ENCODE measurements at regions not wholly inside any gene's neighbourhood (a gene's known extent, or its start where the extent isn't known, plus 50 kb on each side); places are given as distances from the start of the nearest gene placed in this dataset.

DNA sequence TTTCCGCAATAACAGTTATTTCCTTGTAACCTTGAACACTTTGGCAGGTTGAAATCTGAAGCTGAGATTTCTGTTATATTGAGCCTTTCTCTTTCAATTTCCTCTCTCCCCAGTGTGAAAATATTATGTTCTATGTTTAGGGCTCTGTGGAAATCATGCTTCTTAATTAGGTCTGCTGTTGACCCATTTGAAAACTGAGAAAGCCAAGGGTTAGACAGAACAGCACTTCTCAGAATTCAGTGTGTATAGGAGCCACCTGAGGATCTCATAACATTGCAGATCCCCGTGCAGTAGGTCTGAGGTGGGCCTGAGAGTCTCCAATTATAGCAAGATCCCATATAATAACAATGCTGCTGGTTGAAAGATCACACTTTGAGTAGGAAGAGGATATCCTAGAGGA lies 230.2 kb upstream of the NT5C1B start:
- no peak for DNase-seq

DNA sequence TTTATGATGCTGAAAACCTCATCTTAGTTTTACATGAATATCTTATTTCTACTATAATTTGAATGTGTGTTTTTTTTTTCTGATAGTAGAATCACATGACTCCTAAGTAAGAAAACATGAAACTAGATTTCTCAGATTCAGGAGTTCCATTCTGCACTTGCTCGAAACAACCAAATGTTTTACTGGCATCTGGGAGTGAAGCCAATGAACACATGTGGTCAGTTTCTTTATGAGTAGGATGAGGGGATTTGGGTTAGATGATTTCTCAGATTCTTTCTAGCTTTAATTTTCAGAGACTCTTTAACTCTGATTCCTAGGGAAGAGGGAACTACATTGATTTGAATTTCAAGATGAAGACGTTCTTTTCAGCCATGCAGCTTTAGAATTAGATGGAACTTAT lies 225.0 kb upstream of the NT5C1B start:
- no peak for DNase-seq

DNA sequence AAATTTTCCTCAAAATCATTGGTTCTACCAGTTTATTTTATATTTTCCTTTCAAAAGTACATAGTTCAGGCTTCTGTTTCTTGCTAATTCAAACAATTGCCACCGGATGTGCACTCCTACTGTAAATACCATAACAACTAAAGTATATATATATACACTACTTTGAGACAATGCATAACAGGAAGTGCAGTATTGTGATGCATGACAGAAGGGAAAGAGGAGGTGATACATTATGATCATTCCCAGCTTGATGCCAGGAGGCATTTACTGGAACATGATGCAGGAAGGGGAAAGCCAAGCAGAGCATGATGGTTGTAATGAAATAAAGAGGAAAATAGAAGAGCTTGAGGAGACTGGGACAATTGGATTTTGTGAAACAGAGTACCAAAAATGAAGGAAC lies 215.2 kb upstream of the NT5C1B start:
- DNase-seq = no peak

DNA sequence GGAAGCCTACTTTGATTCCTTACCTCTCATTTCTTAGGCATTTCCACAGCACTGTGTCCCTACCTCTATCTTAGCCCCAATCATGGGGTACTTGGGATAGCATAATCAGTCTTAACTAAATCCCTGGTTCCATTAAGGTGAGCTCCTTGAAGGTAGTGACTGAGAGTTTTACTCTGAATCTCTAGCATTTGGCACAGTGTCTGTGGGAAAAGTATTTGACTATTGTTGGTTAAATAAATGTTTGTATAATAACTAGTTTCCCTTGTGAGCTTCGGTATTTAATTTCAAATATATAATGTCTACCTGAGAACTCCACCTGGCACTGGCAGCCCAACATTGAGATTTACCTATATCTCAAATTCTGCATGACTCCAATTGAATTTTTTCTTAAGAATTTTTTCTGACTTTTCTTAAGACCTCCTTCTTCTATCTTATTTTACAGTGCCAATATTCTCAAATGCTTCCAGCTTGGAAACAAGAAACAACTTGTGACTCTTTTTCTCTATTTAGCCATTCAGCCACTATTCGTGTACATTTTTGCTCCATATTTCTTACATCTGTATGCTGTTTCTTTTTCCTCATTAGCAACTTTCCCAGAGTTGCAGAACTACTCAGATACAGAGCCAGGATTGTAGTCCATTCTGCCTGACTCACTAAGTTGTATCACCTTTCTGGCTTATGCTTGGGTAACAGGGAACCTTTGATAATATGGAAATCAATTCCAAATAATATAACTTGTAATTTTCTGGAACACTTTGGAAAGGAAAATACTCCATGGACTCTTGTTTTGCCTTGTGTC lies 214.0 kb upstream of the NT5C1B start:
- DNase-seq = no peak

DNA sequence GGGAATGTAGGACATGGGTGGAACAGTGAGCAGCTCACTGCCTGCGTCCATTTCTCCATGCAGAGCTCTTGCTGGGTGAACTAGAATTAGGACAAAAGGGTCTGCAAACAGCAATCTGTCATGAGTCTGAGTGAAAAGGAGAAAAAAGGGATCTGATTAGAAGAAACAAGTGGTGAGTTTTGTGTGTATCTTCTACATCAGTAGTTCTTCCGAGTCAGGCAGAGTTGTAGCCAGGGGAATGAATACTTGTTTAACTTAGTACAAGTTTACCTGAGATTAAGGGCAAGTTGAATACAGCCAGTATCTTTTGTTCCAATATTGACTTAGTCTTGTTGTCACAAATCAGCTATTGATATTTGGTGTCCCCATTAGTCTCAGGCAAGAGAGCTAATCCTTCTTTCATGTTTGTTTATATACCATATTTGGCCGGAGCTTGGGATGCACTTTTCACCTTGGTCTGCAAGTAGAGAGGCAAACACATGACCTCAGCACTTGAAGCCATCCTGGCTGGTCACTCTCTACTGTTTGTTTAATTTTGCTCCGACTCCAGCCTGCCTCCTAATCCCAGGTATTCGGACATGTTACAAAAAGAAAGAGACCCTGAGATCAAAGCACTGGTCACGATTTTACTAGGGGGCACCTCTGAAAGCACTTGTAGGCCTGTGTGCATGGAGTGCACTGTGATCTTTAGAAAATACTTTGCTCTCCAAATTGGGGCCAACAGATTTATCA lies 211.0 kb upstream of the NT5C1B start:
- DNase-seq = no peak

DNA sequence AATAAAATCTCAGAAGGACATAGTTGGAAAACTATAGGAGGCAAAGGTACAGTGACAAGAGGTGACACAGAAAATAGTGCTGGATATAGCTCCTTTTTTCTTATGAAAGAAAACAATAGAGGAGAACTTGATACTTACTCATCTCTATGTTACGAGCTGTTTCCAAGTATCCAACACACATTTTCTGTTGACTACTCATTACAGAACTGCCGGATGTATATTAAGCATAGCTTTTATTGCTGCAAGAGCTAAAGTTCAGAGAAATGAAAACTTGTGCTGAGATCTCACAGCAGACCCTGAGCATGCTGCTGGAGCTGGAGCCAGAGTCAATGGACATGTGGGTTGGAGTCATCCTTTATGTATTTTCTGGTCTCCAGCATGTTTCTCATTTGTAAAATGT lies 210.0 kb upstream of the NT5C1B start:
- no peak for DNase-seq

DNA sequence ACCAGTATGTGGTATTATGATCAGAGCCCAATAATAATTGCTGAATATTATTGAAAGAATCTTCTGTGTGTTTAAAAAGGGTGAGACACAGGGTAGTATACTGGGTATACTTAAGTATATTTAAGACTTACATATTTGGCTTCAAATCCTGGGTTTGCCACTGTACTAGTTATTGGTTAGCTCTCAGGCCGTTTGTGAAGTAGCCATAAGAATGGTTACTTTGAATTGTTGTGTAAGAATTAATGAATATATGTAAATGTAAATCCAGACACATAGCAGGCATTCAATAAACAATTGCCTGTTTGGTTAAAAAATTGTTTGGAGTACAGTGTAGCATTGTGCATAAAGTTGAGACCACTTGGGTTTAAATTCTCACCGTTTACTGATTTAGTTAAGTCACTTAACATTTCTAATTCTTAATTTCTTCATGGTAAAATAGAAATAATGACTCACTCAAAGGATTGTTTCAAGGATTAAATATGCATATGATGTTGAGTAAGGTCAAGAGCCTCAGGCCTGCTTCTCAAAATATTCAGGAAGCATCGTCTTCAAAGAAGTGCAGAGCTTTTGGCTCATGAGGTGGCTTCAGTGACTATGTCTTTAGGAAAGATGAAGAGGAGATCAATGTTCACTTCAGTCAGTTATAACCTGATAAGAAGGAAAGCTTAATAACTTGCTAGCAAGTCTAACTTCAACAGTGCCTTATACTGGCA lies 207.9 kb upstream of the NT5C1B start:
- no peak for DNase-seq

DNA sequence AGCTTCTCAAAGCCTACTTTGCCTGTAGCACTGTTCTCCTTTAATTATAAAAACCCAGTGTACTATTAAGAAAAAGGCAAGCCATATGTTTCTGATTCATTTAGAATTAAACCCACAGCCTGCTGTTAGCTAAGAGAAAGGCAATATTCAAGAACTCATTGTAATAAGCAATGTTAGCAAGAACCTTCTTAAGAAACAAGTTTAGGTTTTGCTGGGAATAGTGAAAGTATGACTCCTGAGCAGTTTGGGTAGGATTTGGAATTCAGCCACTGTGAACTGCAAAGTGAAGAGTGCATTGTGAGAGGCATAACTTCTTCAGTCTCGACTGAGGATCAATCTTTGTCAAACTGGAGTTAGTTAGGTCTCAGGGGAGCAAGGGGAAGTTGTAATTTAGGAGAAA lies 206.5 kb upstream of the NT5C1B start:
- no peak for DNase-seq

DNA sequence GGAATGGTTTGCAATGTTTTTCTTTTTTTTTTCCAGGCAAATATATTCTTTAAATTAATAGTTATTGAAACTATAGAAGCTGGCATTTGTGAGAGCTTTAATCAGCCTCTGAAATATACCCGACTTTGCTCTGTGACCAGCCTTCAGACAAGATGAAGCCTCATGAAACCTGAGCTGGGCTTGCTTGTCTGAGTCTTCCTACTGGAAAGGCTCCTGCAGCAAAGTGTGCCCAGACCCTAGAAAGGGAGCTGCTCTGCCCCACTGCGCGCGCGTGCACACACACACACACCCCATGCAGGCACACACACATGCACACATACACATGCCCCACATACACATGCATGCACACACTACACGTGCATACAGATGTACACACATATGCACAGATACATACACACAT lies 203.3 kb upstream of the NT5C1B start:
- no peak for DNase-seq

DNA sequence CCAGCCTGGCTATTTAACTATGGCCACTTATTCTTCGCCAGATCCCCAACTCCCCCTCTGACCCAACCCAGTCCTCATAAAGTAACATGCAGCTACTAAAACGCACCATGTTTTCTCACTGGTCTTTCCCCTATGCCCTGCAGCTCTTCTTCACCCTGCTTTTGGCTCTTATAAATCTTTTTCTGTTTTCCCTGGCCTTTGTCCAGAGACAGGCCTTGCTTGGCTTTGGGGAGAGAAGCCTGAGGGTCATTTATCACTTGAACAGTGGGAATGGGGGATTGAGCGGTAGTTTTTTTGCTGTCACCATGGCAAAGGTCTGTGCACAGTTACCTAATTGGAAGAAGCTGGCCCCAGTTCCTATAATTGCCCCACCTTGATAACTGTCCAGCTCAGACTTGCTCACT lies 202.9 kb upstream of the NT5C1B start:
- DNase-seq = no peak

DNA sequence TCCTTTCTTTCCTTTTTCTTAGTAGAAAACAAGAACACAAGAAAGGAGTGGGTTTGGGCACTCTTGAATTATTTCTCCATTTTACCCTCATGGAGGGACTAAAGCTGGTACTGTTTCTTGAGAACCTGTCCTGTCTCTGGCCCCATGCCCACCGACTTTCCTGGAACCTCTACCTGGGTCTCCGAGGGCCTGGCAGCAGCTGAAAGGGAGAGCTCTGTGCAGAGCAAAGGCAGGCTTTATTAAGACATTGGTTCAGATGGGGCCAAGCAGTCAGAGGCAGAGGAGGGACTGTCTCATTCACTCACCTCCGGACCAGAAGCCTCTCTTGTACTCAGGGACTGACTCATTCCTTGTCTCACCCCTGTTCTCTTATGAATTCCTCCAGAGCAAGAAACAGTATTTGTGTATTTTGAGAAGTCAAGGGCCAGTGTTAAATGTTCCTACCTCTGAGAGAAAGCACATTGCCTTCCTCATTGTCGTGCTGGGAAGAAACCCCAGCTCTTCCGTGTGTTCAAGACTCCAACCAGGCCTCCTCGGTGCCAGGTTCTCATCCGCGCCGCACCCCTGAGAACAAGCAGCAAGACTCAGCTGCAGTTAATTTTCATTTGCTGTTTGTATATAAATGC lies 201.9 kb upstream of the NT5C1B start:
- DNase-seq = no peak

DNA sequence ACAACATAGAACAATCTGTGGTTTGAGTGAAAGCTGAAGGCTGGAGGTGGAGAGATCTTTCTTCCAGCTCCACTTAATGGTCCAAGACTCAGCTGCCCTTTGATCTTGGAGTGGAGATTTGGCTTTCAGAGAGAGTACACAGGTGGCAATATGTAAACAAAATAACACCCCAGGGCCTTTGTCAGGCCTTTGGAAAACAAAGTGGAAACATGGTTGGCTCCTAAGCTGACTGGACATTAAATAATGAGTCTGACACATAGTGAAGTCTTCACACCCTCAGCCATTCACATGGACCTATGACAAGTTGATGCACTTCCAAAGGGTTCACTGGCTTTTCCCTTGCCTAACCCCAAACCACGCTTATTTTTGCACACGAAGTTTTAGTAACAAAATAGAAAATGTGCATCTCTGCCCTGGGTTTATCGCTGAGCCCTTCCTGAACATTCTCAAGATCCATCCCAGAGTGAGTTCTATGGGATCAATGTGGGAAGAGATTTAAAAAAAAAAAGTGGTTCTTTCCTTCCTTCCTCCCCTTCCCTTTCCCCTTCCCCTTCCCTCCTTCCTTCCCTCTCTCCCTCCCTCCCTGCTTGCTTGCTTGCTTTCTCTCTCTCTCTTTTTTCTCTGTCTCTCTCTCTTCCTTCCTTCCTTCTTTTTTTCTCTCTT lies 201.3 kb upstream of the NT5C1B start:
- no peak for DNase-seq

DNA sequence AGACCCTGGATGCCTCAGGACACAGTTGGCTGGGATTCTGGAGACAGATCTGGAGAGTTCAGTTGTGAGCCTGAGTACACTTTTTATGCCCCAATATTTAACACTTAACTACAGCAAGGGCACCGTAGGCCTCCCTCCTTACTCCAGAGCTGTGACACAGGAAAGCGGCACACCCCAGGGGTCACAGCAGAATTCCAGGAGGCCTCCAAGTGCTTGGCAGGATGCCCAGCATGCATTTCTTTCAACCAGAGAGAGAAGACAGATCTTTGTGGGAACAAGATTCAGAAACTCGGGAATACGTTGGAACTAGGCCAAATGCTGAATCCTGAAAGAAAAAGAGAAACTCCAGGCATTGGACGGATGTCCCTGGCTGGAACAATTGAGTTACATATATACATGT lies 199.2 kb upstream of the NT5C1B start:
- no peak for DNase-seq

DNA sequence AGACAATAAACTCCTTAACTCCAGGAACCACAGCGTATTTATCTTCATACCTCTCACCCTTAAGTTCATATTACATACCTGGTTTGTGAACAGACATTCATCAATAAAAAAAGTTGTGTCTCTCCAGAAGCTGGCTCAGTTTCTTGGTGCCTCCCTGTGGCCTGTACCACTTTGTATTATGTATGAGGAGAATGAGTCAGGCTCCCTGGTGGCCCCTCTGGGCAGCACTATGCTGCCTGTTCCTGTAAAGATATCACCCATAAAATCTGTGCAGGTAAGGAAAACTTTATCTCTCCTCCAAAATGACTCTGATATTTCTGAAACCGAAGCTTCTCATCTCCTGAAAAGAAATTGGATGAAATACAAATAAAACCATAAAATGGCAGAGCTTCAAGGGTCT lies 198.4 kb upstream of the NT5C1B start:
- no peak for DNase-seq

DNA sequence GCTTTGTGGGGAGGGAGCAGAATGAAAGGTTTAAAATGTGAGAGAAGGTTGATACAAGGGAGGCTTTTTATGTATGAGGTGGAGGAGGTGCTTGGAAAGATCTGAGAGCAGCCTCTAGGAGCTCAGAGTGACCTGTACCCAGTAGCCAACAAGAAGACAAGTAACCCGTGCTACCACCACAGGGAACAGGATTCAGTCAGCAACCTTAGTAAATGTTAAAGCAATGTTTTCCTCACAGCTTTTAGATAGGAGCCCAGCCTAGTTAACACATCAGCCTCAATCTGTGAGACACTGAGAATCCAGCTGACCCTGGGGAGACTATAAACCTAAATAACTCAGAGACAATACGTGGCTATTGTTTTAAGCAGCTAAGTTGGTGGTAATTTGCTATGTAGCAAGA lies 194.9 kb upstream of the NT5C1B start:
- DNase-seq = no peak

DNA sequence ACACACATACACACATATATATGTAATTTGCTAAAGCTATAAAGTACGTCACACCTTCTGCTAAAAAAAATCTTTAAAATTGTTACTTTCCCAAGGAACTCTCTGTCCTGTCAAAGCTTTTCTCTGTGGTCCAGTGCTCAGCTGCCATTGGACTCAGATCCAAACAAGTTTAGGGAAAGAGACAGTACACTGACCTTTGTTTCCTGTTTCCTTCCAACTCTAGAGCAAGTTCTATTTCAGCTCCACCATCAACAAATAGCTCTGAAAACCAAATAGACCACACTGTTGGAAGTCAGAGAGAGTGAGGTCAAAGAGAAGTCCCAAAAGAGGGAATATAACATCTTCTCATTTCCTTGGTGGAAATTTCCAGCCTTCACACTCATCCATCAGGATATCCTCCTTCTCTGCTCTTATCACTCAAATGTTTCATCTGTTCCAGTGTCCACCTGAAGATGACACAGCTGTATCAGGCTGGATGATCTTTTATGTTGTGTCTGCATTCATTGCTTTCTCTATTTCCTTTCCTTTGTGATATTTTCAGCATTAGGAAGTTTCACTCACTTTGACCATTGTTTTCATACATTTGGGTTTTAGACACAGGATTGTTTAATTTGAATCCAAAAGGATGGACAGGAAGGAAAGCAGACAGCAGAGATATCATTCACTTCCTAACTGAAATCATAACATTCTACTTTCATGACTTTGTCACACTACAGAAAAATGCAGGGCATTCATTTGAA lies 192.3 kb upstream of the NT5C1B start:
- no peak for DNase-seq

DNA sequence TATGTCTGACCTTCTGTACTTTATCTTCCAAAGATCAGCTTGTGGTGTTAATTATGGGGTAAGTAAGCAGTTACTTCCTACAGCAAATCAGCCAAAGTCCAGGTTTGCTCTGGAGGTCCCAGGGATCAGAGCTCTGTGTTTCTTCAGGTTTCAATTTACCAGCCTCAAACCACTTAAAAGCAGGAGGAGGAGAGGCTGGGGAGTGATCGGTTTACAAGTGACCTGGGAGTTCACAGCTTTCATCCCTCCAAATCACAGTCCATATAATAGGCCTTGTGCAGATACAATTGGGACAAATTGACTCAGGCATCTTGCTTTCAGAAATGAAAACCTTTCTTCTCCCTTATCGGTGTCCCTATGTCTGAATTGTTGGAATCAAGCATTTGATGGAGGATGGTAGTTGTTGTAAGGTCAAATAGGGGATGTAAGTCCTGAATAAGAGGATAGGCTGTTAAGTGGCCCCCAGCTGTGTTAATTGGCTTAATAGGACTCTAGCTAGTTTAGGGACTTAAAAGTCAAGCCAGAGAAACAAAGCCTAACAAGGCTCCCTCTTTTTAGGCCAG lies 188.0 kb upstream of the NT5C1B start:
- DNase-seq = no peak

DNA sequence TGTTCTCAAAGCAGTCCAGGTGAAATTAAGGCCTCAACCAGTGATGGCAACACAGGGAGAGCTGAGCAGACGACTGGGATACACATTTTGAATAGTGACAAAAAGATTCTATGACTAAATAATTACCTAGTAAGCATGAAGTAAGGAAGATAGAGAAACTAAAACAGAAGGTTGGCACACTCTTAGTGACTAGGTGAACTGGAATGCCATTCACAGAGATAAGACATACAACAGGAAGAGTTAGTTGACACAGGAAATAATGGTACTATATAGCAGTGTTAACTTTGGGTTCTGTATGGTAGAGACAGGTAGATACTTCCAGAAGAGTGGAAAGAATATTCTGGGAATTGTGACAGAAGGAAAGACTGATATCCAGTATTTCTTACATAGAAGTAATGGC lies 181.8 kb upstream of the NT5C1B start:
- DNase-seq = no peak

DNA sequence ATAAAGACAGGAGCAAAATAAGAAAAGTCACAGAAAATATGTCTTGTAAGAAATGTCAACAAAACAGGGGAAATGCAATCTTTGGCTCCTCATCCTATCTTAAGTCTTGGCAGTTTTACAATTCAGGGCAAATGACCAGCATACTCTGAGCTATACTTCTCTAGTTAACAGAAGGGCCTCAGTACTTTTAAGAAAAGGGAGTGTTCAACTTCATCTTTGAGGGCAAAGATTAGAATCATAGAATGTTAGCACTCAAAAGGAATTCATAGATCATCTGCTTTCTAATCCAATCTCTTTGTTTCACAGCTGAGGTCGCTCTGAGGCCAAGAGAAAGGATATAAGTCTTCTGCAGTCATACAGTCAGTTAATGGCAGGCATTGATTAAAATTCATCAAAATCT lies 174.0 kb upstream of the NT5C1B start:
- DNase-seq = no peak

DNA sequence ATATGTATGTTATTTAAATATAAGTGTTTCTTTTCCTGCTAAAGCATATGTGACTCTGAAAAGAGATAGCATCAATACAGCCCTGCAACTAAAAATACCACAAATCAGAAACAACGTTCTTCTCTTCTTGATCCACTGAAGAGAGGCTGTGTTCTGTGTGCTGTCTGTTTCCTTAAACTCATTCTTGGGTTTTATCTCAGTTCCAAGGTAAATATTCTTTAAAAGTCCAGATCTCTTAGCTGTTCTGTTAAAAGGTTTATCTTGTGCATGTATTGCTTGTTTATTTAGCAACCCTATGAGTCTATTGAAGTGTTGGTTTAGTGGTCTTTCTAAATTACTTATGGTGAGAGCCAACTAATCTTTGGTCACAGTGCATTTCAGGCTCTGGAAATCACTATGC lies 173.3 kb upstream of the NT5C1B start:
- DNase-seq = no peak

DNA sequence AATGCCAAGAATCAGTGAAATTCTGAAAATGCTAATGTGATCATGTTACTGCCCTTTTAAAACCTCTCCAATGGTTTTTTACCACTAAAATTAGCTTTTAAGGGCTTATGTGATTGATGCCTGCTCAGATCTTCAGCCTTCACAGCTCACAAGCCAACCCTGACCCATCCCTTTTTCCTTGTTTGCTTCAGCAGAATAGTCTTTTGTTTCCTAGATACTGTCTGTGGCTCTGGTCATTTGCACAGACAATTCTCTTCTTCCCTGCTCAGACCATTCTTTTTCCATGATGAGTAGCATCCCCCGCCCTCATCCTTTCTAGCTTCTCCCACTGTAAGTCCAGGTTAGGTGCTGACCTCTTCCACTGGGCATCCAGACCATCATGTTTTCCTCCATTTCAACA lies 164.9 kb upstream of the NT5C1B start:
- DNase-seq = no peak

DNA sequence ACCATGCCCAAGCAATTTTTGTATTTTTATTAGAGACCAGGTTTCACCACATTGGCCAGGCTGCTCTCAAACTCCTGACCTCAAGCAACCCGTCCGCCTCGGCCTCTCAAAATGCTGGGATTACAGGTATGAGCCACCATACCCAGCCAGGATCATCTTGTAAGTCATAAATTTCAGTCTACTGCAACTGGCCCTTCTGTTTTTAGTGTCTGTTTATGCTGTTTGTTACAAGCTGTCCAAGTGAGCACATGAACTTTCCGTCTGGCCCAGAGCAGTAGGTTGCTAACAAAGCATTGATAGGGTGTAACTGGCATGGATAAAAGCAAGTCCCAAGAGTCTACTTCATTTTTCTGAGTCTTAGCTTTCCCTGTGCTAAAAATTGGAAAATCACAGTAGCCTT lies 164.4 kb upstream of the NT5C1B start:
- DNase-seq = no peak

Data from stimulated activated naive CD4-positive, alpha-beta T cell (primary cell).